ENCODE measurements at regions not wholly inside any gene's neighbourhood (a gene's known extent, or its start where the extent isn't known, plus 50 kb on each side); places are given as distances from the start of the nearest gene placed in this dataset.

DNA sequence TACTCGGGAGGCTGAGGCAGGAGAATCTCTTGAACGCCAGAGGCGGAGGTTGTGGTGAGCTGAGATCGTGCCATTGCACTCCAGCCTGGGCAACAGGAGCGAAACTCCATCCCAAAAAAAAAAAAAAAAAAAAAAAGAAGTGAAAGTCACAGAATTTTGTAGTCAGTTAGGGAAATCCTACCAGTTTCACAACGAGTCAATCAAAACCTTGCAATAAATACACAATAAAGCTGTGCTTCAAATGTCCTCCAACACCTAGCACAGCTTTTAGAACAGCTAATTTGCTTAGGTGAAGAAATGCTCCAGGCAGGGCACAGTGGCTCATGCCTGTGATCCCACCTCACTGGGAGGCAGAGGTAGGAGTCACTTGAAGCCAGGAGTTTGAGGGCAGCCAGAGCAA, 112.8 kb upstream of the ATF7IP start:
- H3K4me3 ChIP-seq (ENCODE audit: low read depth, low read length) = no peak overlapping the region
- TF ChIP-seq, protein P1, sequence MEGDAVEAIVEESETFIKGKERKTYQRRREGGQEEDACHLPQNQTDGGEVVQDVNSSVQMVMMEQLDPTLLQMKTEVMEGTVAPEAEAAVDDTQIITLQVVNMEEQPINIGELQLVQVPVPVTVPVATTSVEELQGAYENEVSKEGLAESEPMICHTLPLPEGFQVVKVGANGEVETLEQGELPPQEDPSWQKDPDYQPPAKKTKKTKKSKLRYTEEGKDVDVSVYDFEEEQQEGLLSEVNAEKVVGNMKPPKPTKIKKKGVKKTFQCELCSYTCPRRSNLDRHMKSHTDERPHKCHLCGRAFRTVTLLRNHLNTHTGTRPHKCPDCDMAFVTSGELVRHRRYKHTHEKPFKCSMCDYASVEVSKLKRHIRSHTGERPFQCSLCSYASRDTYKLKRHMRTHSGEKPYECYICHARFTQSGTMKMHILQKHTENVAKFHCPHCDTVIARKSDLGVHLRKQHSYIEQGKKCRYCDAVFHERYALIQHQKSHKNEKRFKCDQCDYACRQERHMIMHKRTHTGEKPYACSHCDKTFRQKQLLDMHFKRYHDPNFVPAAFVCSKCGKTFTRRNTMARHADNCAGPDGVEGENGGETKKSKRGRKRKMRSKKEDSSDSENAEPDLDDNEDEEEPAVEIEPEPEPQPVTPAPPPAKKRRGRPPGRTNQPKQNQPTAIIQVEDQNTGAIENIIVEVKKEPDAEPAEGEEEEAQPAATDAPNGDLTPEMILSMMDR (conservative IDR thresholded peaks at IDR 0.05; ENCODE audit: low read depth, low read length) = no peak
- DNase-seq (ENCODE audit: low read depth) = no peak

DNA sequence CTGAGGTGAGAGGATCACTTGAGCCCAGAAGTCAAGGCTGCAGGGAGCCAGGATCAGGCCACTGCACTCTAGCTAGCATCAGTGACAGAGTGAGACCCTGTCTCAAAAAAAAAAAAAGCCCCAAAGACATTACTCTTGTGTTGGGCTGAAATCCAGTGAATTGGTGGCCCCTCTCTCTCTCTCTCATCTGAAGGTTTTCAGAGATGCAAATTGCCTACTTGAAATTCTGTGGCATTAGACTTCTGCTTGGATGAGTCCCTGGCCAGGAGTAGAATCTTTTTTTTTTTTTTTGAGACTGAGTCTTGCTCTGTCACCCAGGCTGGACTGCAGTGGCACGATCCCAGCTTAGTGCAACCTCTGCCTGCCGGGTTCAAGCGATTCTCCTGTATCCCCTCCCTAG, 112.0 kb upstream of the ATF7IP start:
- TF ChIP-seq, protein P1 (conservative IDR thresholded peaks at IDR 0.05; ENCODE audit: low read depth, low read length) = no peak
- DNase-seq (ENCODE audit: low read depth) = no peak
- no peak overlapping the region for H3K4me3 ChIP-seq (ENCODE audit: low read depth, low read length)

DNA sequence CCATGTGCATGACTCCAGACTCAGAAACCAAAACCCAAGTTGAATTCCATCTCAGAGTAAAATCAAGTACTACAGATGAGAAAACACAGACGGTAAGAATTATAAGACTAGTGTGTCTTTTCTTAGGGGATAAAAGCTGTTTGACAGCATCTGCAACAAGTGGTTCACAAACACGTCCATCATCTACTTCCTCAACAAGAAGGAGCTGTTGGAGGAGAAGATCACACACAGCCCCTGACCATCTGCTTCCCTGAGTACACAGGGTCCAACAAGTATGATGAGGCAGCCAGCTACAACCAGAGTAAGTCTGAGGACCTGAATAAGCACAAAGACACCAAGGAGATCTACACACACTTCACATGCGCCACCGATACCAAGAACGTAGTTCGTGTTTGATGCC, 110.7 kb upstream of the ATF7IP start:
- TF ChIP-seq, protein P1 (conservative IDR thresholded peaks at IDR 0.05; ENCODE audit: low read depth, low read length) = no peak
- DNase-seq (ENCODE audit: low read depth) = no peak

DNA sequence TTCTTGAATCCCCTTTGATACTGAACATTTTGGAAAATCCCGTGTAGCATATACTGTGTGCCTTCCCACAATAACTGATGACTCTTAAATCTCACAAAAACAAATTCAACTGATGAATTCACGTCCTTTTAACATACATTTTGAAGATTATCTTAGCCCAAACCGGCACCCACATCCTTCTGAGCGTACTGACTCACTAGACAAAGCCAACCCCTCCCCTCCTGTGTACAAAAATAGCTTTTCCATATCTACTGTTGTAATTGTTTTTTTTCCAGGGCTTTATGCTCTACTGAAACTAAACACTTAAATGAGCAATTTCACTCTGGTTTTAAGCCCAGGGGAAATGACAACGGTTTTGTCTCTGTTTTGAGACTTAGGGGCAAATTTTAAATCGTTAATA, 109.4 kb upstream of the ATF7IP start:
- TF ChIP-seq, protein P1 (conservative IDR thresholded peaks at IDR 0.05; ENCODE audit: low read depth, low read length) = no peak
- no peak for DNase-seq (ENCODE audit: low read depth)
- H3K4me3 ChIP-seq (ENCODE audit: low read depth, low read length) = no peak overlapping the region

More for the DNA sequence above, 110.7 kb upstream of the ATF7IP start:
- H3K4me3 ChIP-seq (ENCODE audit: low read depth, low read length) = no peak overlapping the region

DNA sequence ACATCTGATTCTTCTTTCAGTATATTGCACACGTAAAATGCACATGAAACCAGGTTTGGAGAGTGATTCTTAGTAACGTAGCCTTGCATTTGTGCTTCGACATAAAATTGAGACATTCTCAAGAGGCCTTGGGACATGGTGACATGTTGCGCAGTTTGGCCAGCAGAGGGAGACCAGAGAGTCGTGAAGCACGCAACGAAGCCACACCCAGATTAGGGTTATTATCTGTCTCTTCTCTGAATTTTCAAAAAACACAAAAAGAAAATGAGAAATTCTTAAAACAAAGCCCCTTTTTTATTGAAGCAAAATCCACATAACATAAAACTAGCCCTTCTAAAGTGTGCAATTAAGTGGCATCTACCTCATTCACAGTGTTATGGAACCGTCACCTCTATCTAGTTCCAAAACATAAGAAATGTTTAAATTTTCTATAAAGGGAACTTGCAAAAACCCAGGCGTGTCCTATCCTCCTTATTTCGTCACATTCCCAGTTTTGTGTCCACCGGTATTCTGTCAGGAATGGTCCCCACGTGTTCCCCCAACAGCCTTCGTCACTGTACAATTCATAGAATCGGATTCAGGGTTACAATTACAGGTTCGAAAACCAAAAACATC, 108.8 kb upstream of the ATF7IP start:
- TF ChIP-seq, protein P1 (conservative IDR thresholded peaks at IDR 0.05; ENCODE audit: low read depth, low read length) = peak; percentile 82
- no peak overlapping the region for H3K4me3 ChIP-seq (ENCODE audit: low read depth, low read length)
- no peak for DNase-seq (ENCODE audit: low read depth)

DNA sequence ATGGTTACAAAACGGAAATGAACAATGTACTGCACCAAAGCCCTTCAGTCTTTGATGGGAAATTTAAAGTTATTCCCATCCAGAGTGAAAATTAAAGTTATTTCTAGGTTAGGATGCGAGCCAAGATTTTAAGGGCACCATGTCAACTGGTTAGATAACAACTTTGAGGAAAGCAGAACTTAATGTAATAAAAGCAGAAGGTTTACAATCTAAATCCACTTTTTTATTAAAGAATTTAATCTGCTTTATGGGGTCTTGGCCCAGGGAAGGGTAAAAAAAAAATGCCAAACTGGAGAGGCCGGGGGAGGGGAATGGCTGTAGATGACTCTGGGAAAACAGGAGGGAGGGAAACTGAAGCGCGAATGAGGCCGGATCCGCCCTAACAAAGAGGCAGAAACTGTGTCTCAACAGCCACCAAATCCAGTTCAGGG, 108.2 kb upstream of the ATF7IP start:
- TF ChIP-seq, protein P1 (conservative IDR thresholded peaks at IDR 0.05; ENCODE audit: low read depth, low read length) = no peak
- H3K4me3 ChIP-seq (ENCODE audit: low read depth, low read length) = peak overlapping the region; percentile 3
- DNase-seq (ENCODE audit: low read depth) = no peak
